DND-41 (cell line): ENCODE measurements at regions not wholly inside any gene's neighbourhood (a gene's known extent, or its start where the extent isn't known, plus 50 kb on each side); places are given as distances from the start of the nearest gene placed in this dataset.

ENCODE experiments used
- ATAC-seq: fragments of 200-7000 bp; cut with Tn5 transposase; 3 replicates; pipeline ENCODE4 v1.9.1; 2021; ENCODE audit warnings: low read depth; ENCODE audit not compliant: insufficient read depth
- DNase-seq: peaks from one replicate; pipeline ENCODE4 v3.0.0-alpha.2; 2020
- H2AFZ ChIP-seq: 2 replicates; pipeline ENCODE4 v1.6.0; 2012; ENCODE audit warnings: low read depth, low read length
- H3K27ac ChIP-seq: 2 replicates; pipeline ENCODE4 v1.5.1; 2012; ENCODE audit warnings: low read length, inconsistent platforms
- H3K27me3 ChIP-seq: fragments of 200-600 bp; sonication (generic); 2 replicates; pipeline ENCODE4 v1.6.0; 2012; ENCODE audit warnings: low read length, mild to moderate bottlenecking, inconsistent platforms; ENCODE audit not compliant: insufficient read depth, poor library complexity
- H3K36me3 ChIP-seq: 2 replicates; pipeline ENCODE4 v1.5.1; 2012; ENCODE audit warnings: low read length, inconsistent platforms; ENCODE audit not compliant: insufficient read depth
- H3K4me1 ChIP-seq: 2 replicates; pipeline ENCODE4 v1.5.1; 2012; ENCODE audit warnings: mild to moderate bottlenecking, low read length; ENCODE audit not compliant: insufficient read depth
- H3K4me2 ChIP-seq: 2 replicates; pipeline ENCODE4 v1.6.0; 2012; ENCODE audit warnings: mild to moderate bottlenecking, moderate library complexity, low read length, inconsistent platforms; ENCODE audit not compliant: insufficient read depth
- H3K4me3 ChIP-seq, 2 experiments: fragments of 200-600 bp in 1 of 2; shearing (Covaris generic) in 1 of 2; 2 replicates each; pipeline ENCODE4 v1.5.1; 2012 to 2016; ENCODE audit warnings: inconsistent platforms in 2 of 2, low read length in 2 of 2, mild to moderate bottlenecking in 2 of 2, low read depth in 1 of 2, moderate library complexity in 1 of 2
- H3K79me2 ChIP-seq: 2 replicates; pipeline ENCODE4 v1.6.0; 2012; ENCODE audit warnings: low read length, inconsistent platforms; ENCODE audit not compliant: insufficient read depth
- H3K9ac ChIP-seq: 2 replicates; pipeline ENCODE4 v1.6.0; 2012; ENCODE audit warnings: low read depth, mild to moderate bottlenecking, inconsistent platforms, low read length, moderate library complexity
- H3K9me3 ChIP-seq: 2 replicates; pipeline ENCODE4 v1.5.1; 2012; ENCODE audit warnings: low read length, moderate library complexity, mild to moderate bottlenecking, inconsistent platforms; ENCODE audit not compliant: insufficient read depth, severe bottlenecking
- H4K20me1 ChIP-seq: 2 replicates; pipeline ENCODE4 v1.6.0; 2012; ENCODE audit warnings: low read length; ENCODE audit not compliant: insufficient read depth
- EZH2 ChIP-seq: IDR thresholded peaks from 3 replicates; pipeline ENCODE4 v1.6.1; 2012; ENCODE audit warnings: borderline replicate concordance, low read depth, mild to moderate bottlenecking, moderate library complexity, low read length, inconsistent platforms; ENCODE audit not compliant: severe bottlenecking
- TF ChIP-seq, protein P1 (sequence below): IDR thresholded peaks from 2 replicates; pipeline ENCODE4 v1.5.1; 2012; ENCODE audit warnings: borderline replicate concordance, low read length, moderate library complexity, mild to moderate bottlenecking; ENCODE audit not compliant: poor library complexity, severe bottlenecking; ENCODE audit errors: extremely low read depth

DNA sequence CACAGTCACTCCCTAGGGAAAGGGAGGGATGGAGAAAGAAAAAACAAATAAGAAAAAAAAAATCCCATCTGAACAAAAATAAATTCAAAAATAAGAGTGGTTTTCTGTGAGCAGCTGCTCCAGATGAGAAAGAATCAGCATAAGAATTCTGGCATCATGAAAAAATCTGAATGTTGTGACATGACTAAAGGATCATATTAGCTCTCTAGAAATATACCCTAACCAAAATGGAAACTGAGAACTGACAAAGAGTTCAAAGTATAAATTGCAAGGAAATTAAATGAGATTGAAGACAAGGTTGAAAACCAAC, 579.0 kb downstream of the UQCRFS1 start:
- no peaks in the 10 kb centered on the region for H3K79me2 ChIP-seq
- H3K9me3 ChIP-seq, result peaks cover 12% of the 10 kb centered on the region
- no peak overlapping the region for H3K9ac ChIP-seq
- no peak for TF ChIP-seq EZH2
- TF ChIP-seq, protein P1, sequence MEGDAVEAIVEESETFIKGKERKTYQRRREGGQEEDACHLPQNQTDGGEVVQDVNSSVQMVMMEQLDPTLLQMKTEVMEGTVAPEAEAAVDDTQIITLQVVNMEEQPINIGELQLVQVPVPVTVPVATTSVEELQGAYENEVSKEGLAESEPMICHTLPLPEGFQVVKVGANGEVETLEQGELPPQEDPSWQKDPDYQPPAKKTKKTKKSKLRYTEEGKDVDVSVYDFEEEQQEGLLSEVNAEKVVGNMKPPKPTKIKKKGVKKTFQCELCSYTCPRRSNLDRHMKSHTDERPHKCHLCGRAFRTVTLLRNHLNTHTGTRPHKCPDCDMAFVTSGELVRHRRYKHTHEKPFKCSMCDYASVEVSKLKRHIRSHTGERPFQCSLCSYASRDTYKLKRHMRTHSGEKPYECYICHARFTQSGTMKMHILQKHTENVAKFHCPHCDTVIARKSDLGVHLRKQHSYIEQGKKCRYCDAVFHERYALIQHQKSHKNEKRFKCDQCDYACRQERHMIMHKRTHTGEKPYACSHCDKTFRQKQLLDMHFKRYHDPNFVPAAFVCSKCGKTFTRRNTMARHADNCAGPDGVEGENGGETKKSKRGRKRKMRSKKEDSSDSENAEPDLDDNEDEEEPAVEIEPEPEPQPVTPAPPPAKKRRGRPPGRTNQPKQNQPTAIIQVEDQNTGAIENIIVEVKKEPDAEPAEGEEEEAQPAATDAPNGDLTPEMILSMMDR, result no peak
- peaks cover 56% of the 10 kb centered on the region for H3K4me1 ChIP-seq
- no peaks in the 10 kb centered on the region for H4K20me1 ChIP-seq
- H3K36me3 ChIP-seq, result no peaks in the 10 kb centered on the region
- no peak overlapping the region for H2AFZ ChIP-seq
- DNase-seq, result no peak
- no peaks in the 10 kb centered on the region for H3K27me3 ChIP-seq
- peak overlapping the region; percentile 96 for H3K27ac ChIP-seq
- no peak for ATAC-seq
- H3K4me2 ChIP-seq, result no peak overlapping the region
- no peak overlapping the region for H3K4me3 ChIP-seq

DNA sequence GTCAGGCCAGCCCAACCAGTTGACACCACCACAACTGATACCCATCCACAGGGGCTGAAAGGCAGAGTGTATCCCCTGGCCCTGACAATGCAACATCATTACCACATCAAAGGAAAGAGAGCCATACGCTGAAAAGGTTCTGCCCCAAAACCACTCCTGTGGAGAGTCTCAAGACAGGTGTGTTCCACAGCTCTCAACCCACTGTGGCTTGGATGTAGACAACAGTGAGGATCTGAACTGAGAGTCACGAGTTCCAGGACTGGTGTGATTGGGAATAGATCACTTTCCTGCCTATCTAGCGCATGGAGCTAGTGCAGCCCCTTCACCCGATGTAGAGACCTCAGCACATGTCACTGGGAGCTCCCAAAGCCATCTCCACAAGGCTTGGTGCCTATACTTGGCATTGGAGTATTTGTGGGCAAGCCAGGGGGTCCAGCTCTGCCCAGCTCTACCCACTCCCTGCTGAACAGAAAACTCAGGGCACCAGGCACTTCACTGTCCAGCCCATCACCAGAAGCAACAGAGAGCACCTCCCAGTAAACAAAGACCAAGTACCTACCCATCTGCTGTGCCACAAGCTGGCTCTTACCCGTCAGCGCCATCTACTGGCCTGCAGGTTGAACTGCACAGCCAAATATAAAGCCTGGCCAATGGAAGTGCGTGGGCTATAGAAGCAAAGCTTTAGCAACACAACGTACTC, 579.5 kb downstream of the UQCRFS1 start:
- Histone ChIP-seq H3K9me3 (peaks cover 12% of the 10 kb centered on the region), H3K27me3 (no peaks in the 10 kb centered on the region), H3K4me3 (no peak overlapping the region), H4K20me1 (no peaks in the 10 kb centered on the region), H3K4me2 (peak overlapping the region; percentile 39), H3K36me3 (no peaks in the 10 kb centered on the region), H2AFZ (no peak overlapping the region), H3K9ac (peak overlapping the region; percentile 50), H3K4me1 (peaks cover 55% of the 10 kb centered on the region), H3K79me2 (no peaks in the 10 kb centered on the region), H3K27ac (peak overlapping the region; percentile 96)
- DNase-seq (peak; percentile 59), ATAC-seq (peak; percentile 59)
- TF ChIP-seq, protein P1, result peak; percentile 99
- no peak for TF ChIP-seq EZH2

DNA sequence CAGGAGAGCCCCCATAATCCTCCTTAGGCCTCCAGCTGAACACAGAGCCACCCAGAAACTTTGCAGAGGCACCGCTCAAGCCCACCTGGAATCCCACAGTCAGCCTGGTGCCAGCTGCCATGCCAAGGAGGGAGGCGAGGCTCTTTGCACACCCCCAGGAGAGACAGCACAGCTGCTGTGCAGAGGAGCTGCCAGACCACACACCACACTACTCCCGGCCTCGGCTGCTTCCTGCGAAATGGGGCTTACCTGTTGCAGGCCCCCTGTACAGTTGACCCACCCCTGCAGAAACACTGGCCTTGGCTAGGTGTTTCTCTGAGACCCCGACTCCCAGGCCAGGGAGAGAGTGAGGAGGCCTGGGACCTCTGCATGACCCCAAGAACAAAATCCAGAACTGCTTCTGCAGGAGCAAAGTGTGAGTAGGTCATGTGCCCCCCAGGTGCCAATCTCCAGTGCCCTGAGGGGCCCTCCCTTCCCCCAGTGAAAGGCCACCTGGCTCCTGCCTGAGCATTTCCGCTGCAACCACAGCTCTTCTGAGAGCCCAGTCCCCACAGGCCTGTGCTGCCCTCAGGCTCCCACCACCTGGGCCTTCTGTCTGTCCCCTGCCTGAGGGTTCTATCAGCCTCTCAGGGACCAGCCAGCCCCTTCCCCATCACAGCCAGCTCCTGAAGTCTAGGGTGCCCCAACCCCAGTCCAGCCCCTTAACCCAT, 580.4 kb downstream of the UQCRFS1 start:
- TF ChIP-seq, protein P1, result peak; percentile 34
- no peak for TF ChIP-seq EZH2
- Histone ChIP-seq H3K27me3 (no peaks in the 10 kb centered on the region), H3K36me3 (no peaks in the 10 kb centered on the region), H3K27ac (peak overlapping the region; percentile 96), H4K20me1 (no peaks in the 10 kb centered on the region), H3K4me3 (peak overlapping the region in 1 of 2 experiments; percentile 7; a peak in 1 of 4 replicates), H3K4me1 (peaks cover 57% of the 10 kb centered on the region), H3K4me2 (peak overlapping the region; percentile 39), H3K79me2 (no peaks in the 10 kb centered on the region), H2AFZ (no peak overlapping the region), H3K9ac (peak overlapping the region; percentile 50), H3K9me3 (peaks cover 12% of the 10 kb centered on the region)
- peak; percentile 80 for DNase-seq
- ATAC-seq, result peak; percentile 73
